Mucosa of rectum (tissue), 2 donors: ENCODE measurements at regions not wholly inside any gene's neighbourhood (a gene's known extent, or its start where the extent isn't known, plus 50 kb on each side); places are given as distances from the start of the nearest gene placed in this dataset.

ENCODE experiments used
- H3K27ac ChIP-seq, 2 donors: one replicate each; pipeline ENCODE4 v1.7.0; 2013; ENCODE audit warnings: inconsistent platforms in 2 of 2, low read depth in 2 of 2, low read length in 2 of 2
- H3K27me3 ChIP-seq, 2 donors: one replicate each; pipeline ENCODE4 v1.7.0; 2013; ENCODE audit warnings: low read length in 2 of 2; ENCODE audit not compliant: control insufficient read depth in 2 of 2, insufficient read depth in 2 of 2
- H3K36me3 ChIP-seq, 2 donors: one replicate each; pipeline ENCODE4 v1.7.0; 2013; ENCODE audit warnings: low read length in 2 of 2; ENCODE audit not compliant: control insufficient read depth in 2 of 2, insufficient read depth in 2 of 2
- H3K4me1 ChIP-seq, 2 donors: one replicate each; pipeline ENCODE4 v1.7.0; 2013; ENCODE audit warnings: low read length in 2 of 2, mild to moderate bottlenecking in 1 of 2; ENCODE audit not compliant: control insufficient read depth in 2 of 2, insufficient read depth in 2 of 2
- H3K4me3 ChIP-seq, 2 donors: one replicate each; pipeline ENCODE4 v1.7.0; 2013; ENCODE audit warnings: low read length in 2 of 2
- H3K9ac ChIP-seq, 2 donors: one replicate each; pipeline ENCODE4 v1.7.0; 2013; ENCODE audit warnings: low read length in 2 of 2, low read depth in 1 of 2, mild to moderate bottlenecking in 1 of 2
- H3K9me3 ChIP-seq, 2 donors: one replicate each; pipeline ENCODE4 v1.7.0; 2013; ENCODE audit warnings: low read length in 2 of 2; ENCODE audit not compliant: control insufficient read depth in 2 of 2
- donor health status: healthy.
- donor health status: Normal muscosa, but diverticular disease.

GRCh38 chr4:35800669-35801068, 443.6 kb downstream of the ARAP2 start:
- Histone ChIP-seq H3K27ac (no peak overlapping the region), H3K36me3 (no peaks in the 10 kb centered on the region), H3K9ac (no peak overlapping the region), H3K9me3 (no peaks in the 10 kb centered on the region), H3K27me3 (no peaks in the 10 kb centered on the region), H3K4me3 (no peak overlapping the region), H3K4me1 (no peaks in the 10 kb centered on the region)

DNA sequence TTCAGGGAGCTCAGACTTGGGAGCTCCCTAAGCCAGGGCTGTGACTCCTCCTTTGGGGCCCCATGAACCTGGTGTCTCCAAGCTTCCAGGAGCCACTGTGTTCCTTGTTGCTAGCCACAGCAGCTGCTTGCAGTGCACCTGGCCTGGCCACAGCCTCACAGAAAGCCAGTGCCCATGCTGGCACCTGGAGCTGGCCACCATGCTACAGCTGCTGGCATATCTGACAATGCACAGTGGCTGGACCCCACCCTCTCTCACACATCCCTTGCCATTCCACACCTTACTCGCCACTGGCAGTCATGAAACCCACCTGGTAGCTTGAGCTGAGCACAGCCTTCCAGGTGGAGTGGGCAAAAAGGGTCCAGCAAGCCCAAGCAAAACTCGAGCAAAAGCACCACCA, 441.7 kb downstream of the ARAP2 start:
- Histone ChIP-seq H3K9ac (no peak overlapping the region), H3K27me3 (no peaks in the 10 kb centered on the region), H3K36me3 (no peaks in the 10 kb centered on the region)

DNA sequence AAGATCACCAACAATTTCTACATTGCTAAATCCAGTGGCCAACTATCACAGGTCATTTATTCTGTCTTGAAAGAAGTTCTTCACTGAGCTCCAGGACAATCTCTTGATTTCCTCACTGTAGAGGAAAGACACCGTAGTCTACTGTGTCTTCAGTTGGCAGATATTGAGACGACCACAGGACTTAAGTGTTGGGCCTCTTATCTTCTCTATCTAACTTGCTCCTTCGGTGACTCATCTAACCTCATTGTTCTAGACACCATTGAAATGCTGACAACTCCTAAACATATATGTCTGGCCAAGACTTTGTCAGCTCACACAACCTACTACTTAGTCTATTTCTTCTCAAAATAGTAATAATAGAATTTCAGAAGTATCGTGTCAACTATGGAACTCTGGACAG, 425.8 kb downstream of the ARAP2 start:
- Histone ChIP-seq H3K4me1 (no peaks in the 10 kb centered on the region), H3K27ac (no peak overlapping the region), H3K4me3 (no peak overlapping the region), H3K27me3 (no peaks in the 10 kb centered on the region), H3K9ac (no peak overlapping the region), H3K9me3 (no peaks in the 10 kb centered on the region), H3K36me3 (no peaks in the 10 kb centered on the region)

More for the DNA sequence above, 441.7 kb downstream of the ARAP2 start:
- H3K9me3 ChIP-seq: no peaks in the 10 kb centered on the region
- H3K27ac ChIP-seq: no peak overlapping the region
- H3K4me3 ChIP-seq: no peak overlapping the region
- no peaks in the 10 kb centered on the region for H3K4me1 ChIP-seq

- Histone ChIP-seq H3K27me3 (no peaks in the 10 kb centered on the region), H3K27ac (no peak overlapping the region), H3K4me3 (no peak overlapping the region), H3K9me3 (no peaks in the 10 kb centered on the region), H3K9ac (no peak overlapping the region), H3K4me1 (no peaks in the 10 kb centered on the region), H3K36me3 (no peaks in the 10 kb centered on the region)
Observed at GRCh38 chr4:35820003-35820402, 424.3 kb downstream of the ARAP2 start.

- no peak overlapping the region for H3K27ac ChIP-seq
- no peak overlapping the region for H3K9ac ChIP-seq
- no peak overlapping the region for H3K4me3 ChIP-seq
- H3K27me3 ChIP-seq: no peaks in the 10 kb centered on the region
- no peaks in the 10 kb centered on the region for H3K4me1 ChIP-seq
- H3K36me3 ChIP-seq: no peaks in the 10 kb centered on the region
- H3K9me3 ChIP-seq: no peaks in the 10 kb centered on the region
Observed at GRCh38 chr4:35824231-35824630, 420.1 kb downstream of the ARAP2 start.

DNA sequence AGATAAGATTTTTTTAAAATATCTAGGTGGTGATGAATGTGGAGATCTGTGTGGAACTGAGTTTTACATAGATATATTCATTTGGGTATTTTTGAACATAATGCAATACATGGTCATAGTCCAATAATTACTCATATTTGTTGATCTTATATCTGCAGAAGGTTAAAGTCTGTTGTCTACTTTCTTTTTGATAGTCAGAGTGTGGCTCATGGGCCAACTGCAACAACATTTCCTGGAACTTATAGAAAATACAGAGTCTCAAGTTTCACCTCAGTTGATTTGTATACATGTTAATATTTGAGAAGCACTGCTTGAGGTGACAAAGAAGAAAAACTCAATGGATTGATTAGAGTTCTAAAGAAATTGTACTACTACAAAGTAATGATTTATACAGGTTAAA, 408.4 kb downstream of the ARAP2 start:
- no peaks in the 10 kb centered on the region for H3K9me3 ChIP-seq
- H3K27ac ChIP-seq: no peak overlapping the region
- H3K9ac ChIP-seq: no peak overlapping the region
- H3K36me3 ChIP-seq: no peaks in the 10 kb centered on the region
- H3K27me3 ChIP-seq: no peaks in the 10 kb centered on the region
- no peak overlapping the region for H3K4me3 ChIP-seq
- no peaks in the 10 kb centered on the region for H3K4me1 ChIP-seq

GRCh38 chr4:35836596-35836995, 407.7 kb downstream of the ARAP2 start:
- no peaks in the 10 kb centered on the region for H3K9me3 ChIP-seq
- H3K27ac ChIP-seq: no peak overlapping the region
- no peaks in the 10 kb centered on the region for H3K27me3 ChIP-seq
- H3K9ac ChIP-seq: no peak overlapping the region
- H3K4me1 ChIP-seq: no peaks in the 10 kb centered on the region
- no peak overlapping the region for H3K4me3 ChIP-seq
- no peaks in the 10 kb centered on the region for H3K36me3 ChIP-seq

DNA sequence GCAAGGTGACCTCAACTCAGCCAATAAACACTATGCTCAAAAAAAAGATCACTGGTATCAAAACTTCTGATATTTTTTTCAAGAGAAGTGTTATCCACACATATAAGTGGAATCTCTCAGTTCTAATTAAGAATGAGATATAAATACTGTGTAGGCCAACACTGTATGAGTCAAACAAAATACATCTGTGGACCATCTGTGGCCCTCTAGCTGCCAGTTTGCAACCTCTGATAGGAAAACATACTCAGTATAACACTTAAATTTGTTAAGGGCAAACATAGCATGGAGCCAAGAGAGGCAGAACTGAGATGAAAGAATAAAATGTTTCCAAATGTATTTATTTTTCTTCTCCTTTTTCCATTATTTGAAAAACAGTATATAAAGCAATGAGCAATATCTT, 377.3 kb downstream of the ARAP2 start:
- no peak overlapping the region for H3K27ac ChIP-seq
- H3K27me3 ChIP-seq: no peaks in the 10 kb centered on the region
- H3K4me3 ChIP-seq: no peak overlapping the region
- no peaks in the 10 kb centered on the region for H3K36me3 ChIP-seq
- no peaks in the 10 kb centered on the region for H3K9me3 ChIP-seq
- no peak overlapping the region for H3K9ac ChIP-seq
- H3K4me1 ChIP-seq: no peaks in the 10 kb centered on the region

DNA sequence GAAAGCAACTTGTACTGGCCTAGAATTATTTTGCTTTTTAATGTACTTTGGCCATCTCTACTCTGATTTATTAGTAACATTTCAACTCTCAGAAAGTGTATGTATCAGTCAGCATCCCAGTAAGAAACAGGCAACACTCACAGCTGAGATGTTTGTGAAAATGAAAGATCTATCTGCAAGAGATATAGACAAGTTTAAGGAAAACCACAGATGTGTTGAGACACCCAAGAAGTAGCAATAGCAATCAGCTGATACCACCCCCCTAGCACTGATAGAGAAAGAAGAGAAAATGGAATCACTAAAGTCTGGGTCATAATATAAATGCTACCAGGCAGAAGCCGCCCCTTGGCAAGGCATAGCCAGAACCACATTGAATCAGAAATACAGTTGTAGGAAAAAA, 372.0 kb downstream of the ARAP2 start:
- no peak overlapping the region for H3K9ac ChIP-seq
- H3K36me3 ChIP-seq: no peaks in the 10 kb centered on the region
- H3K4me1 ChIP-seq: no peaks in the 10 kb centered on the region
- H3K9me3 ChIP-seq: no peaks in the 10 kb centered on the region
- H3K27ac ChIP-seq: no peak overlapping the region
- no peaks in the 10 kb centered on the region for H3K27me3 ChIP-seq
- no peak overlapping the region for H3K4me3 ChIP-seq

GRCh38 chr4:35879479-35879878, 364.8 kb downstream of the ARAP2 start:
- Histone ChIP-seq H3K27ac (no peak overlapping the region), H3K36me3 (no peaks in the 10 kb centered on the region), H3K4me1 (no peaks in the 10 kb centered on the region), H3K9me3 (no peaks in the 10 kb centered on the region), H3K9ac (no peak overlapping the region), H3K4me3 (no peak overlapping the region), H3K27me3 (no peaks in the 10 kb centered on the region)

DNA sequence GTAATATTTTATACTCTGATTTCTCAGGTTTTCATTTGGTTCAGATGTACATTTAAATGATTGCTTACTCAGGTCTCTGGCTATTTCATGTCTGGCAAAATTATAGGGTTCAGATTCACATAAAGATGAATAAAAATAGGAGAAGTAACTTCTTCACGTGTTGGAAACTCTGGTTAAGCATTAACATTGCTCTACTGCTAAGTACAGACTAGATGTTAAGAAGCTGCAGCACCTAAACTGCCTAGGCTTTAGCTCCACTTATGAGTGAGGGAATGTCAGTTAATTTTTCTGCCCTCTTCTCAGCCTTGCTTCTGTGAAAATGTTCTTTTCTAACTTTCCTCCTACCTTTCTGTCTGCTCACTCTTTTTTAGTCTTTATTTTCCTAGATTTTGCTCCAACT, 361.2 kb downstream of the ARAP2 start:
- Histone ChIP-seq H3K4me3 (no peak overlapping the region), H3K27ac (no peak overlapping the region)

More for the DNA sequence above, 361.2 kb downstream of the ARAP2 start:
- Histone ChIP-seq H3K4me1 (no peaks in the 10 kb centered on the region), H3K27me3 (no peaks in the 10 kb centered on the region), H3K36me3 (no peaks in the 10 kb centered on the region), H3K9ac (no peak overlapping the region), H3K9me3 (no peaks in the 10 kb centered on the region)
